Heart right ventricle (tissue), 16 donors: ENCODE measurements at regions not wholly inside any gene's neighbourhood (a gene's known extent, or its start where the extent isn't known, plus 50 kb on each side); places are given as distances from the start of the nearest gene placed in this dataset.

Experiments
- ATAC-seq, 8 donors: fragments of 200-7000 bp; cut with Tn5 transposase; one replicate each; pipeline ENCODE4 v1.9.1; 2020; ENCODE audit warnings: mild to moderate bottlenecking in 8 of 8, moderate library complexity in 8 of 8, moderate number of reproducible peaks in 1 of 8
- DNase-seq, 2 donors: peaks; one replicate each; pipeline ENCODE4 v3.0.0-alpha.2; 2020
- H3K27ac ChIP-seq, 10 donors: fragments of 200-600 bp; sonication (generic) in 2 of 10; one replicate each; pipeline versions ENCODE4 v1.5.0 to v1.8.0; 2020 to 2022; ENCODE audit warnings: mild to moderate bottlenecking in 3 of 10
- H3K27me3 ChIP-seq, 7 donors: fragments of 200-600 bp; one replicate each; pipeline ENCODE4 v1.8.0; 2021 to 2022; ENCODE audit warnings: mild to moderate bottlenecking in 2 of 7
- H3K36me3 ChIP-seq, 9 donors: fragments of 200-600 bp; sonication (generic) in 1 of 9; one replicate each; pipeline versions ENCODE4 v1.5.0 to v1.8.0; 2020 to 2022; ENCODE audit warnings: mild to moderate bottlenecking in 2 of 9
- H3K4me1 ChIP-seq, 9 donors: fragments of 200-600 bp; sonication (generic) in 1 of 9; one replicate each; pipeline versions ENCODE4 v1.5.0 to v1.8.0; 2020 to 2022; ENCODE audit warnings: mild to moderate bottlenecking in 4 of 9
- H3K4me3 ChIP-seq, 10 donors: fragments of 200-600 bp; sonication (generic) in 2 of 10; one replicate each; pipeline versions ENCODE4 v1.5.0 to v1.8.0; 2020 to 2022; ENCODE audit warnings: mild to moderate bottlenecking in 7 of 10, moderate library complexity in 2 of 10
- H3K9me3 ChIP-seq, 11 donors: fragments of 200-600 bp in 10 of 11; sonication (generic) in 2 of 11; one replicate each; pipeline versions ENCODE4 v1.5.0 to v1.8.0; 2013 to 2022; ENCODE audit warnings: mild to moderate bottlenecking in 2 of 11, control low read depth in 1 of 11, moderate library complexity in 1 of 11
- CTCF ChIP-seq, 9 donors: fragments of 200-600 bp; sonication (generic) in 2 of 9; IDR thresholded peaks; one replicate each; pipeline versions ENCODE4 v1.5.0 to v1.8.0; 2021 to 2022; ENCODE audit warnings: antibody characterized with exemption in 9 of 9, mild to moderate bottlenecking in 5 of 9, moderate library complexity in 1 of 9
- WGBS, 2 donors: extraction: QIAGEN DNeasy Blood & Tissue Kit; methylation state at CpG; one replicate each; pipeline ENCODE4 v1.1.7; 2013; ENCODE audit warnings: inconsistent platforms in 1 of 2; 5-methylcytosine and 5-hydroxymethylcytosine counted together
- intact Hi-C, 10 donors: fragments of 100-400 bp; cut with DNase I; formaldehyde crosslinking; loops; one replicate each; pipeline versions ENCODE4 v1.11.1 to v1.14.2; 2022
- donor health status: Arrhythmogenic right ventricular cardiomyopathy.
- donor health status: ischemic (EF 13 %, LVEDD 7.1; RV severe dilation, severe dysfunction).
- donor health status: healthy with polysubstance abuse.
- donor health status: DM: no; HTN: yes; CAD: no.
- donor health status: DM: no; HTN: no; CAD: no.
- donor health status: ischemic (EF 25% LVEDD 6.9; RV normal size, moderate dysfunction).
- donor health status: ischemic (EF 25% LVEDD 5.7; RV mildly dilated, moderate dysfunction).
- donor health status: healthy.
- donor health status: DM: yes; HTN: yes; CAD: no.
- donor health status: Ischemic cardiomyopathy.
- donor health status: ischemic (EF 35%, LVEDD 5.7; RV mildly dilated, moderate dysfunction).
- donor health status: nonischemic (EF 11% LVEDD 7.7; RV severe dilation, severe dysfunction).
- donor health status: DM: yes; HTN: yes; CAD: no.
- donor health status: PGD.
- donor health status: ischemic (EF 29% LVEDD 5.4; RV normal size, mild dysfunction).
- donor health status: nonischemic (EF 23%, LVEDD 6.1; RV moderate dilation, normal function).

GRCh38 chr3:76107935-76108570 lies 322.7 kb upstream of the ZNF717 start:
- TF ChIP-seq CTCF (IDR thresholded peaks at IDR 0.05), result peak in 7 of 9 donors; percentile 47 to 68 (median 55)
- WGBS, 2 donors, result 5 to 8% methylated on average over 5 of the region's 5 CpGs
- Histone ChIP-seq H3K4me3 (no peak overlapping the region), H3K4me1 (no peaks in the 10 kb centered on the region), H3K27me3 (no peaks in the 10 kb centered on the region), H3K9me3 (no peaks in the 10 kb centered on the region), H3K36me3 (no peaks in the 10 kb centered on the region), H3K27ac (no peak overlapping the region)
- intact Hi-C loops, result no loop called here
- DNase-seq, result no peak
- no peak for ATAC-seq

DNA sequence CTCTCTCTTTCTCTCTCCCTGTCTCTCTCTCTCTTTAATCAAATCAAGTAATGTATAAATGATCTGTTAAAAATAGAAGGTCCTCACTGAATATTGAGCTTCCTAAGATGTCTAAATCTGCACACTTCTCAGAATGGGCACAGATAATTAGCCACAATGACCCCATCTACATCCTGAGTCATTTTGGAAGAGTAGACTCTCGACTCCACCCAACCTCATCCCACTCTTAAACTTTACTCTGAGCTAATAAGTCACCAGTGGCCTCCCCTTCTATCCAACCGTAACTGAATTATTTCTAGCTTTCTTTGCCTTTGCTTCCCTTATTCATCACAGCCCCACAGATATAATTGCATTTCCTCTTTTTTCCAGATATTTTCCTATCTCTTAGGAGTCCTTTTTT lies 326.5 kb upstream of the ZNF717 start:
- 61 to 72% methylated on average over 2 of the region's 2 CpGs for WGBS, 2 donors
- ATAC-seq, result no peak
- no peaks in the 10 kb centered on the region for H3K4me1 ChIP-seq

GRCh38 chr3:76122007-76122406 lies 336.7 kb upstream of the ZNF717 start:
- TF ChIP-seq CTCF (IDR thresholded peaks at IDR 0.05), result no peak
- DNase-seq (no peak), ATAC-seq (no peak)
- Histone ChIP-seq H3K36me3 (no peaks in the 10 kb centered on the region), H3K9me3 (peaks cover 0 to 5% (median 0%) of the 10 kb centered on the region in 11 donors), H3K27me3 (no peaks in the 10 kb centered on the region), H3K27ac (no peak overlapping the region), H3K4me1 (no peaks in the 10 kb centered on the region), H3K4me3 (no peak overlapping the region)
- intact Hi-C loops, result no loop called here

More for the DNA sequence above, 326.5 kb upstream of the ZNF717 start:
- H3K27ac ChIP-seq, result no peak overlapping the region
- no peak for TF ChIP-seq CTCF (IDR thresholded peaks at IDR 0.05)
- no peaks in the 10 kb centered on the region for H3K27me3 ChIP-seq
- intact Hi-C loops, result no loop called here
- H3K4me3 ChIP-seq, result no peak overlapping the region
- H3K36me3 ChIP-seq, result no peaks in the 10 kb centered on the region
- no peak for DNase-seq
- H3K9me3 ChIP-seq, result no peaks in the 10 kb centered on the region

GRCh38 chr3:76129441-76129840 lies 344.1 kb upstream of the ZNF717 start:
- no peaks in the 10 kb centered on the region for H3K27me3 ChIP-seq
- H3K27ac ChIP-seq, result no peak overlapping the region
- H3K4me3 ChIP-seq, result no peak overlapping the region
- no peak for DNase-seq
- intact Hi-C loops, result no loop called here
- no peaks in the 10 kb centered on the region for H3K36me3 ChIP-seq
- no peaks in the 10 kb centered on the region for H3K4me1 ChIP-seq
- peaks cover 0 to 5% (median 0%) of the 10 kb centered on the region in 11 donors for H3K9me3 ChIP-seq
- 71 to 78% methylated on average over 3 of the region's 3 CpGs for WGBS, 2 donors
- ATAC-seq, result no peak
- TF ChIP-seq CTCF (IDR thresholded peaks at IDR 0.05), result no peak
